ENCODE measurements at regions not wholly inside any gene's neighbourhood (a gene's known extent, or its start where the extent isn't known, plus 50 kb on each side); places are given as distances from the start of the nearest gene placed in this dataset.
A peak's percentile ranks its signal among the peaks of the same experiment; 100 is the strongest.
"Not testable (repeated sequence)": the region's sequence is repeated elsewhere in the genome, so short reads cannot be mapped to it uniquely, and the experiment has no call there.

DNA sequence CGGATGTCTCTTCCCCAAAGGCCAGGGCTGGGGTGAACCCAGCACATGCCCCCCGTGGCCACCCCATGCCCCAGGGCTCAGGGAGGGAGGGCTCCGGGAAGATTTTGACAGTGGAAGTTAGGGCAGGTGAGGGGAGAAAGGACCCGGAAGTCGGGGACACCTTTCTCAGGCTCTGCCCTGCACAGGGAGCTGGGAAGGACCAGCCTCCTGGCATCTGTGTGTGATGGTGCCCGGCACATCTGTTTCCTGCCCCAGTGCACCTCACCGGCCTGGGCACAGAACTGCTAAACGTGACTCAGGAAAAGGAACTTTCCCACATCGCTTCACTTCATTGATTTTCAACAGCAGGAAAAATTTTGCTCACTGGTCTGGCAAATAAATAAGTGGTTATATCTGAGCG is 141.1 kb upstream of the AFDN start:
- Mint-ChIP-seq H3K27me3 (peaks cover 51 to 73% of the 10 kb centered on the region in 2 donors), H3K36me3 (no peaks in the 10 kb centered on the region), H3K27ac (no peak overlapping the region), H3K9me3 (peaks cover 4 to 11% of the 10 kb centered on the region in 2 donors), H3K4me3 (peak overlapping the region in 1 of 2 donors; percentile 30), H3K4me1 (peaks cover 14 to 19% of the 10 kb centered on the region in 2 donors)
- no peak for DNase-seq
- no peak for ATAC-seq (replicated peaks)

- no peak for DNase-seq
- Mint-ChIP-seq H3K9me3 (peaks cover 4 to 11% of the 10 kb centered on the region in 2 donors), H3K4me1 (peaks cover 14 to 19% of the 10 kb centered on the region in 2 donors), H3K4me3 (no peak overlapping the region), H3K27me3 (peaks cover 49 to 70% of the 10 kb centered on the region in 2 donors), H3K36me3 (no peaks in the 10 kb centered on the region), H3K27ac (no peak overlapping the region)
- ATAC-seq (replicated peaks): no peak
These were observed 140.4 kb upstream of the AFDN start for GRCh38 chr6:167686204-167686893.

GRCh38 chr6:167687116-167687725 is 139.5 kb upstream of the AFDN start:
- Mint-ChIP-seq H3K36me3 (no peaks in the 10 kb centered on the region), H3K27me3 (peaks cover 41 to 64% of the 10 kb centered on the region in 2 donors), H3K9me3 (peaks cover 4 to 11% of the 10 kb centered on the region in 2 donors), H3K4me3 (no peak overlapping the region), H3K27ac (no peak overlapping the region), H3K4me1 (peaks cover 13 to 19% of the 10 kb centered on the region in 2 donors)
- no peak for ATAC-seq (replicated peaks)
- DNase-seq: no peak

GRCh38 chr6:167688123-167688522 is 138.6 kb upstream of the AFDN start:
- ATAC-seq (replicated peaks): no peak
- H3K36me3 Mint-ChIP-seq: no peaks in the 10 kb centered on the region
- no peak for DNase-seq
- H3K27ac Mint-ChIP-seq: no peak overlapping the region
- H3K4me3 Mint-ChIP-seq: no peak overlapping the region
- peaks cover 4 to 11% of the 10 kb centered on the region in 2 donors for H3K9me3 Mint-ChIP-seq
- peaks cover 13 to 19% of the 10 kb centered on the region in 2 donors for H3K4me1 Mint-ChIP-seq
- peaks cover 37 to 58% of the 10 kb centered on the region in 2 donors for H3K27me3 Mint-ChIP-seq

DNA sequence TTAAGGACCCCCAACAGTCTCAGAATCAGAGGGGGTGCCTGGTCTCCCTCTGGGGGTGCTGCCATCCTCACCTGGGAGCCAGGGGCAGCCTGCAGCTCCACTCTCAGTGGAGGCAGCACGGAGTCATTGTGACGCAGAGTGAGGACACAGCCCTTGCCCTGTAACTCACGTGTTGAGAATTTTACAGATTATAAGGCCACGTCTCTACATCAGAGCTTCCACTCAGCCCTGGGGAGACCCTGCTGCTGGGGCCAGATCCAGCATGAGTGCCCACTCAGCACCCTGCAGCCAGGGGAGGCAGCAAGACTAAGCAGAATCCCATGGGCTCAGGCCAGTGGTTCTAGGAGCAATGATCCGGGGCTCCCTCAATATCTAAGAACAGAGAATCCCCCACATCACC is 137.4 kb upstream of the AFDN start:
- peaks cover 13 to 15% of the 10 kb centered on the region in 2 donors for H3K4me1 Mint-ChIP-seq

DNA sequence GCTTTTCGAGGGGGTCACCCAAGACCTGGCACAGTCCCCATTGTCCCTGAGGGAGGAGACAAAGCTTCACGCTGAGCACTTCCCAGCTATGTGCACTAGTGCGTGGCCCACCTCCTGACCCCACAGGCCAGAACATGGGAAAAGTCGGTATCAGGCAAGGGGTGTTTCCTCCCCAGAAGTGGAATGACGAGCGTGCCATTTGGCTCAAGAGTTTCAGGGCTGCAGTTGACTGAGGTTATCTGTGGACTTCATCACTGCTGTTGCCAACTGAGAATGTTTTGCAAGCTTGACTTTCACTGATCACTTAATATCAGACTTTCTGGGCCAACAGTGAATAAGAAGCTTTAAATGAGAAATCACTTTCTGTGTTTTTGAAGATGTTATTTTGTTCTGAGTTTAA is 137.0 kb upstream of the AFDN start:
- Mint-ChIP-seq H3K9me3 (peaks cover 5 to 11% of the 10 kb centered on the region in 2 donors), H3K27me3 (peaks cover 34 to 50% of the 10 kb centered on the region in 2 donors), H3K36me3 (no peaks in the 10 kb centered on the region), H3K4me3 (no peak overlapping the region), H3K4me1 (peaks cover 13% of the 10 kb centered on the region in 2 donors), H3K27ac (no peak overlapping the region)
- ATAC-seq (replicated peaks) (no peak), DNase-seq (no peak)

More for the DNA sequence above, 137.4 kb upstream of the AFDN start:
- H3K36me3 Mint-ChIP-seq: no peaks in the 10 kb centered on the region
- no peak for ATAC-seq (replicated peaks)
- H3K9me3 Mint-ChIP-seq: peaks cover 5 to 11% of the 10 kb centered on the region in 2 donors
- H3K4me3 Mint-ChIP-seq: no peak overlapping the region
- peaks cover 35 to 49% of the 10 kb centered on the region in 2 donors for H3K27me3 Mint-ChIP-seq
- DNase-seq: no peak
- no peak overlapping the region for H3K27ac Mint-ChIP-seq

- H3K27ac Mint-ChIP-seq; DNase-seq; H3K4me1 Mint-ChIP-seq; H3K36me3 Mint-ChIP-seq; ATAC-seq (replicated peaks); H3K4me3 Mint-ChIP-seq: not testable (repeated sequence)
- H3K27me3 Mint-ChIP-seq: peaks cover 28 to 44% of the 10 kb centered on the region in 2 donors
- peaks cover 5 to 11% of the 10 kb centered on the region in 2 donors for H3K9me3 Mint-ChIP-seq
These were observed 136.4 kb upstream of the AFDN start for GRCh38 chr6:167690167-167690922.

GRCh38 chr6:167690931-167691330 is 135.8 kb upstream of the AFDN start:
- H3K27me3 Mint-ChIP-seq: peaks cover 26 to 38% of the 10 kb centered on the region in 2 donors
- H3K4me1 Mint-ChIP-seq: peaks cover under 1 to 2% of the 10 kb centered on the region in 2 donors
- H3K27ac Mint-ChIP-seq: no peak overlapping the region
- no peak overlapping the region for H3K4me3 Mint-ChIP-seq
- no peak for ATAC-seq (replicated peaks)
- H3K9me3 Mint-ChIP-seq: peaks cover 5 to 7% of the 10 kb centered on the region in 2 donors
- no peaks in the 10 kb centered on the region for H3K36me3 Mint-ChIP-seq
- no peak for DNase-seq

GRCh38 chr6:167691533-167692312 is 135.0 kb upstream of the AFDN start:
- Mint-ChIP-seq H3K27ac (no peak overlapping the region), H3K27me3 (peaks cover 26 to 37% of the 10 kb centered on the region in 2 donors), H3K36me3 (no peaks in the 10 kb centered on the region), H3K4me3 (no peak overlapping the region), H3K4me1 (no peaks in the 10 kb centered on the region), H3K9me3 (peaks cover 1 to 3% of the 10 kb centered on the region in 2 donors)
- ATAC-seq (replicated peaks) (no peak), DNase-seq (no peak)

DNA sequence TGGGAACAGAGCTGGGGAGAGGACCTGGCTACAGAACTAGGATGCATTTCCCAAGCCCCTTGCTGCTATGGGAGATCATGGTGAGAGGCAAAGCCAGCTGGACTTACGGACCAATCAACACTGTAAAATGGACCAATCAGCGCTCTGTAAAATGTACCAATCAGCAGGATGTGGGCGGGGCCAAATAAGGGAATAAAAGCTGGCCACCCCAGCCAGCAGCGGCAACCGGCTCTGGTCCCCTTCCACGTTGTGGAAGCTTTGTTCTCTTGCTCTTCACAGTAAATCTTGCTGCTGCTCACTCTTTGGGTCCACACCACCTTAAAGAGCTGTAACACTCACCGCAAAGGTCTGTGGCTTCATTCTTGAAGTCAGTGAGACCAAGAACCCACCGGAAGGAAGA is 133.2 kb upstream of the AFDN start:
- H3K27me3 Mint-ChIP-seq: peaks cover 20 to 24% of the 10 kb centered on the region in 2 donors
- not testable (repeated sequence) for H3K9me3 Mint-ChIP-seq; H3K27ac Mint-ChIP-seq; ATAC-seq (replicated peaks); H3K36me3 Mint-ChIP-seq; H3K4me3 Mint-ChIP-seq; H3K4me1 Mint-ChIP-seq; DNase-seq

GRCh38 chr6:167695831-167696230 is 130.9 kb upstream of the AFDN start:
- no peaks in the 10 kb centered on the region for H3K36me3 Mint-ChIP-seq
- peaks cover 8 to 10% of the 10 kb centered on the region in 2 donors for H3K27me3 Mint-ChIP-seq
- ATAC-seq (replicated peaks): no peak
- H3K4me3 Mint-ChIP-seq: no peak overlapping the region
- no peak overlapping the region for H3K27ac Mint-ChIP-seq
- H3K9me3 Mint-ChIP-seq: peaks cover 0 to 3% of the 10 kb centered on the region in 2 donors
- no peak for DNase-seq
- peaks cover 15 to 21% of the 10 kb centered on the region in 2 donors for H3K4me1 Mint-ChIP-seq

DNA sequence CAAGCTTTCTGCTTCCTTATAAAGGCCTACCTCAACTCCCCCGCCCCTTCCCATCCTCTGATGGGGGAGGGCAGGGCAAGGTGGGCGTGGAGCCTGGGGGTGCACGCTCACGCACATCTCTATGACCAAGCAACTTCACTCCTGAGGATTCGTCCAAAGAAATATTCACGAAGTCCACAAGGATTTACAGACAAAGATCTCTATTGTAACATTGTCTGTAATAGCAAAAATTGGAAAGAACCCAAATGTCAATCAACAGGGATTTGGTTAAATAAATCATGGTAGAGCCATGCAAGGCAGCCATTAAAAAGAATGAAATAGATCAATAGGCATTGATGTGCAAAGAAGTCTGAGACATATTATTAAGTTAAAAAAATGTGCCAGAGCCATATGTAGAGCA is 130.4 kb upstream of the AFDN start:
- DNase-seq (no peak), ATAC-seq (replicated peaks) (no peak)
- no peak overlapping the region for H3K27ac Mint-ChIP-seq
- peaks cover 15 to 21% of the 10 kb centered on the region in 2 donors for H3K4me1 Mint-ChIP-seq
- H3K4me3 Mint-ChIP-seq: no peak overlapping the region
- H3K27me3 Mint-ChIP-seq: peaks cover 5 to 7% of the 10 kb centered on the region in 2 donors
- H3K36me3 Mint-ChIP-seq: no peaks in the 10 kb centered on the region
- H3K9me3 Mint-ChIP-seq: peaks cover 0 to 3% of the 10 kb centered on the region in 2 donors

DNA sequence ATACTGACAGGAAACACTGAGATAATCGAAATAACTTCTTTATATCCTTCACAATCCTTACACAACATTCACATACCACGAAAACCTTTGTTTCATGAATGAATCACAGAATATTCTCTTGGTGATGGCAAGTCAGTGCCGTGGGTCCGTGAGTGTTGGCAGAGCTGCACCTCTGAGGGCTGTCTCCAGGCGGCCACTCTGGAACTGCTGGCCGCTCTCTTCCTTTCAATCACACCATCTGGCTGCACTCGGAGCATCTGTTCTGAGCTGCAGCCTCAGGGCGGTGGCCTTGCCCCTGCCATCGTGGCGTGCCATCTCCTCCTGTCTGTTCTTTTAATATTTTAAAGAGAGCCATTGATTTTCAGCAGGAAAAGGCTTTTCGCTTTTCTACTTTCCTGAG is 129.4 kb upstream of the AFDN start:
- no peak overlapping the region for H3K27ac Mint-ChIP-seq
- peaks cover 17 to 24% of the 10 kb centered on the region in 2 donors for H3K4me1 Mint-ChIP-seq
- no peaks in the 10 kb centered on the region for H3K36me3 Mint-ChIP-seq
- DNase-seq (no peak), ATAC-seq (replicated peaks) (no peak)
- H3K27me3 Mint-ChIP-seq: peaks cover 5 to 7% of the 10 kb centered on the region in 2 donors
- peaks cover 0 to 3% of the 10 kb centered on the region in 2 donors for H3K9me3 Mint-ChIP-seq
- H3K4me3 Mint-ChIP-seq: no peak overlapping the region

- H3K4me3 Mint-ChIP-seq: no peak overlapping the region
- H3K4me1 Mint-ChIP-seq: peaks cover 18 to 26% of the 10 kb centered on the region in 2 donors
- H3K9me3 Mint-ChIP-seq: peaks cover 0 to under 1% of the 10 kb centered on the region in 2 donors
- no peak overlapping the region for H3K27ac Mint-ChIP-seq
- H3K36me3 Mint-ChIP-seq: no peaks in the 10 kb centered on the region
- no peak for DNase-seq
- peaks cover 5 to 7% of the 10 kb centered on the region in 2 donors for H3K27me3 Mint-ChIP-seq
- ATAC-seq (replicated peaks): no peak
These were observed 128.2 kb upstream of the AFDN start for GRCh38 chr6:167698540-167698939.

Measured in stimulated activated naive B cell treated with anti-CD40 and anti-IgM and Interleukin-4, amounts not matched to agents 10 μg/mL and 1 μg/mL and 100 μg/mL, for 72 hours (primary cell).